A673 (cell line): ENCODE measurements at regions not wholly inside any gene's neighbourhood (a gene's known extent, or its start where the extent isn't known, plus 50 kb on each side); places are given as distances from the start of the nearest gene placed in this dataset.
"Not testable (repeated sequence)": the region's sequence is repeated elsewhere in the genome, so short reads cannot be mapped to it uniquely, and the experiment has no call there.

Experiments
- BruUV-seq: library from RNA; stranded (reverse); fragments of 400-500 nt; replicated peaks from 2 replicates; lab custom pipeline; 2021; lab: Mats Ljungman, UMichigan
- CTCF ChIA-PET: fragments of 300-600 bp; sonication (Branson Sonifier 250); formaldehyde crosslinking; loops from one replicate; lab custom pipeline; 2022; ENCODE audit warnings: antibody characterized with exemption; lab: Charles Lee
- POLR2A ChIA-PET: fragments of 300-600 bp; sonication (Branson Sonifier 250); formaldehyde crosslinking; loops from one replicate; lab custom pipeline; 2022; ENCODE audit warnings: antibody characterized with exemption; ENCODE audit not compliant: low non-redundant PET; lab: Charles Lee
- DNase-seq: peaks from one replicate; pipeline ENCODE4 v3.0.0-alpha.2; 2015; ENCODE audit warnings: low spot score
- H3K27ac ChIP-seq: fragments of 200-600 bp; sonication (generic); 2 replicates; pipeline ENCODE4 v1.5.1; 2016; ENCODE audit warnings: mixed run types, low read depth, mild to moderate bottlenecking, mixed read lengths, antibody characterized with exemption, low read length; ENCODE audit not compliant: poor library complexity, severe bottlenecking
- H3K27me3 ChIP-seq: fragments of 200-600 bp; sonication (generic); replicated peaks from 2 replicates; pipeline ENCODE4 v1.6.1; 2017; ENCODE audit warnings: mixed run types, low read depth, mild to moderate bottlenecking, mixed read lengths, antibody characterized with exemption, low read length; ENCODE audit not compliant: insufficient read depth, poor library complexity
- H3K36me3 ChIP-seq: fragments of 200-600 bp; sonication (generic); 2 replicates; pipeline ENCODE4 v1.6.1; 2016; ENCODE audit warnings: mixed run types, mild to moderate bottlenecking, mixed read lengths, antibody characterized with exemption, low read length; ENCODE audit not compliant: insufficient read depth, poor library complexity, severe bottlenecking
- H3K4me1 ChIP-seq: fragments of 200-600 bp; sonication (generic); 2 replicates; pipeline ENCODE4 v1.6.1; 2017; ENCODE audit warnings: mixed run types, mild to moderate bottlenecking, mixed read lengths, antibody characterized with exemption, low read length; ENCODE audit not compliant: insufficient read depth, poor library complexity, severe bottlenecking
- H3K4me3 ChIP-seq: fragments of 200-600 bp; sonication (generic); 2 replicates; pipeline ENCODE4 v1.5.1; 2016; ENCODE audit warnings: low read depth, mixed run types, mild to moderate bottlenecking, mixed read lengths, low read length; ENCODE audit not compliant: poor library complexity, severe bottlenecking
- H3K9me3 ChIP-seq: fragments of 200-600 bp; sonication (generic); 2 replicates; pipeline ENCODE4 v1.6.1; 2016; ENCODE audit warnings: mixed run types, low read depth, mild to moderate bottlenecking, mixed read lengths, antibody characterized with exemption, low read length; ENCODE audit not compliant: poor library complexity, severe bottlenecking
- CTCF ChIP-seq: fragments of 300-800, 200-600 bp; sonication (generic); conservative IDR thresholded peaks from 2 replicates; pipeline ENCODE4 v1.5.1; 2017; ENCODE audit warnings: low read depth, mild to moderate bottlenecking, antibody characterized with exemption, low read length, moderate library complexity, mixed read lengths
- EZH2 ChIP-seq: fragments of 200-600 bp; sonication (generic); IDR thresholded peaks from 2 replicates; pipeline ENCODE4 v1.6.1; 2017; ENCODE audit warnings: borderline replicate concordance, low read depth, mild to moderate bottlenecking, mixed read lengths, antibody characterized with exemption, low read length; ENCODE audit not compliant: poor library complexity, severe bottlenecking
- intact Hi-C: fragments of 100-400 bp; cut with micrococcal nuclease; formaldehyde crosslinking; loops from one replicate; pipeline ENCODE4 v1.10.0; 2022; ENCODE audit not compliant: unreplicated experiment

GRCh38 chr15:22265056-22265945 is 185.0 kb downstream of the OR4M2 start:
- peaks cover 39% of the 10 kb centered on the region for H3K9me3 ChIP-seq
- TF ChIP-seq EZH2 (no peak), CTCF (no peak)
- H3K27me3 ChIP-seq = no peaks in the 10 kb centered on the region
- DNase-seq = no peak
- H3K27ac ChIP-seq = no peak overlapping the region
- no TSS peak for BruUV-seq
- no peaks in the 10 kb centered on the region for H3K36me3 ChIP-seq
- CTCF ChIA-PET = no interaction called here
- H3K4me1 ChIP-seq = no peaks in the 10 kb centered on the region
- POLR2A ChIA-PET = no interaction called here
- no peak overlapping the region for H3K4me3 ChIP-seq
- intact Hi-C loops = no loop called here

- no peak for DNase-seq
- H3K4me3 ChIP-seq = no peak overlapping the region
- POLR2A ChIA-PET = no interaction called here
- peaks cover 39% of the 10 kb centered on the region for H3K9me3 ChIP-seq
- intact Hi-C loops = no loop called here
- TF ChIP-seq EZH2 (no peak), CTCF (no peak)
- no peak overlapping the region for H3K27ac ChIP-seq
- no peaks in the 10 kb centered on the region for H3K36me3 ChIP-seq
- H3K4me1 ChIP-seq = no peaks in the 10 kb centered on the region
- BruUV-seq = no TSS peak
- CTCF ChIA-PET = no interaction called here
- no peaks in the 10 kb centered on the region for H3K27me3 ChIP-seq
Measured at GRCh38 chr15:22265970-22266369, 185.6 kb downstream of the OR4M2 start.

- ChIA-PET CTCF (no interaction called here), POLR2A (no interaction called here)
- Histone ChIP-seq H3K4me3 (no peak overlapping the region), H3K4me1 (no peaks in the 10 kb centered on the region), H3K9me3 (peaks cover 45% of the 10 kb centered on the region), H3K27me3 (no peaks in the 10 kb centered on the region), H3K27ac (no peak overlapping the region), H3K36me3 (no peaks in the 10 kb centered on the region)
- intact Hi-C loops = no loop called here
- BruUV-seq = no TSS peak
- no peak for DNase-seq
- TF ChIP-seq CTCF (no peak), EZH2 (no peak)
Measured at GRCh38 chr15:22267761-22268160, 187.4 kb downstream of the OR4M2 start.

- BruUV-seq, DNase-seq, H3K36me3 ChIP-seq, H3K4me3 ChIP-seq, POLR2A ChIA-PET, H3K4me1 ChIP-seq, intact Hi-C loops, CTCF ChIA-PET, H3K27me3 ChIP-seq, H3K27ac ChIP-seq: not testable (repeated sequence)
- peaks cover 45% of the 10 kb centered on the region for H3K9me3 ChIP-seq
Measured at GRCh38 chr15:22268201-22268600, 187.9 kb downstream of the OR4M2 start.

- intact Hi-C loops, POLR2A ChIA-PET, H3K4me3 ChIP-seq, DNase-seq, CTCF ChIA-PET, H3K36me3 ChIP-seq, H3K27ac ChIP-seq, BruUV-seq, H3K27me3 ChIP-seq, H3K4me1 ChIP-seq: not testable (repeated sequence)
- H3K9me3 ChIP-seq = peaks cover 47% of the 10 kb centered on the region
Measured at GRCh38 chr15:22268654-22269053, 188.3 kb downstream of the OR4M2 start.
